ENCODE measurements at regions not wholly inside any gene's neighbourhood (a gene's known extent, or its start where the extent isn't known, plus 50 kb on each side); places are given as distances from the start of the nearest gene placed in this dataset.

DNA sequence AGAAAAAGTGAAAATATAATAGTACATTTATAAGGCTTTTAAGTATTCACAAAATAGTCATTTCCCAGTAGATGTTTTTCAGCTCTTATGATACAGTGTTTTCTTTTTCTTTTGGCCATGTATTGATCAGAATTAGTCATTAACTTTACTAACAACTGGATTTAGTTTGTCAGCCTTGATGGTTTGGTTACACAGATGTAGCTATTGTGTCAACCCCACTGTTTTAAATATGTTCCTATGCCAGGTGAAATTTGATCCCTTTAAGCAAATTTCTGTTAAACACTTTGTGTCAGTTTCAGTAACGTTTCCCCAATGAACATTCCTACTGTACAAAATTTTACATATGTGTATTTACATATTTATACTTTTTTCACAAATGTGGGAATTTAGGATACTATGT lies 261.5 kb upstream of the STARD13 start:
- H3K9ac ChIP-seq (ENCODE audit: low read length), result no peak overlapping the region
- no peak overlapping the region for H2AFZ ChIP-seq (ENCODE audit: low read depth, low read length)
- no peaks in the 10 kb centered on the region for H3K79me2 ChIP-seq (replicated peaks; ENCODE audit: insufficient read depth, low read length)
- no peak overlapping the region for H3K27ac ChIP-seq (ENCODE audit: low read length)
- H4K20me1 ChIP-seq (ENCODE audit: insufficient read depth), result no peaks in the 10 kb centered on the region
- TF ChIP-seq RAD21 (conservative IDR thresholded peaks at IDR 0.05) (no peak), CTCF (IDR thresholded peaks at IDR 0.05; ENCODE audit: poor library complexity, severe bottlenecking) (no peak), MXI1 (conservative IDR thresholded peaks at IDR 0.05; ENCODE audit: poor library complexity, severe bottlenecking) (no peak), SMC3 (conservative IDR thresholded peaks at IDR 0.05; ENCODE audit: poor library complexity) (no peak), POLR2AphosphoS5 (IDR thresholded peaks at IDR 0.05) (no peak)
- TF ChIP-seq, protein P1, sequence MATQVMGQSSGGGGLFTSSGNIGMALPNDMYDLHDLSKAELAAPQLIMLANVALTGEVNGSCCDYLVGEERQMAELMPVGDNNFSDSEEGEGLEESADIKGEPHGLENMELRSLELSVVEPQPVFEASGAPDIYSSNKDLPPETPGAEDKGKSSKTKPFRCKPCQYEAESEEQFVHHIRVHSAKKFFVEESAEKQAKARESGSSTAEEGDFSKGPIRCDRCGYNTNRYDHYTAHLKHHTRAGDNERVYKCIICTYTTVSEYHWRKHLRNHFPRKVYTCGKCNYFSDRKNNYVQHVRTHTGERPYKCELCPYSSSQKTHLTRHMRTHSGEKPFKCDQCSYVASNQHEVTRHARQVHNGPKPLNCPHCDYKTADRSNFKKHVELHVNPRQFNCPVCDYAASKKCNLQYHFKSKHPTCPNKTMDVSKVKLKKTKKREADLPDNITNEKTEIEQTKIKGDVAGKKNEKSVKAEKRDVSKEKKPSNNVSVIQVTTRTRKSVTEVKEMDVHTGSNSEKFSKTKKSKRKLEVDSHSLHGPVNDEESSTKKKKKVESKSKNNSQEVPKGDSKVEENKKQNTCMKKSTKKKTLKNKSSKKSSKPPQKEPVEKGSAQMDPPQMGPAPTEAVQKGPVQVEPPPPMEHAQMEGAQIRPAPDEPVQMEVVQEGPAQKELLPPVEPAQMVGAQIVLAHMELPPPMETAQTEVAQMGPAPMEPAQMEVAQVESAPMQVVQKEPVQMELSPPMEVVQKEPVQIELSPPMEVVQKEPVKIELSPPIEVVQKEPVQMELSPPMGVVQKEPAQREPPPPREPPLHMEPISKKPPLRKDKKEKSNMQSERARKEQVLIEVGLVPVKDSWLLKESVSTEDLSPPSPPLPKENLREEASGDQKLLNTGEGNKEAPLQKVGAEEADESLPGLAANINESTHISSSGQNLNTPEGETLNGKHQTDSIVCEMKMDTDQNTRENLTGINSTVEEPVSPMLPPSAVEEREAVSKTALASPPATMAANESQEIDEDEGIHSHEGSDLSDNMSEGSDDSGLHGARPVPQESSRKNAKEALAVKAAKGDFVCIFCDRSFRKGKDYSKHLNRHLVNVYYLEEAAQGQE (IDR thresholded peaks at IDR 0.05; ENCODE audit: borderline replicate concordance), result no peak
- H3F3A ChIP-seq (ENCODE audit: insufficient read depth, low read length, poor library complexity, severe bottlenecking), result peaks cover 7% of the 10 kb centered on the region
- H3K27me3 ChIP-seq (ENCODE audit: insufficient read depth, low read depth, low read length), result no peaks in the 10 kb centered on the region
- H3K9me2 ChIP-seq (ENCODE audit: insufficient read depth, low read length), result no peaks in the 10 kb centered on the region
- H3K4me2 ChIP-seq (ENCODE audit: low read length), result no peak overlapping the region
- no peaks in the 10 kb centered on the region for H3K36me3 ChIP-seq (ENCODE audit: insufficient read depth, low read length)
- H3K4me3 ChIP-seq (ENCODE audit: low read length), result no peak overlapping the region
- H3K9me3 ChIP-seq (ENCODE audit: low read length), result no peaks in the 10 kb centered on the region

GRCh38 chr13:33548069-33548468 lies 262.5 kb upstream of the STARD13 start:
- Histone ChIP-seq H3K9ac (ENCODE audit: low read length) (no peak overlapping the region), H3K27ac (ENCODE audit: low read length) (no peak overlapping the region), H3K4me3 (ENCODE audit: low read length) (no peak overlapping the region), H3K4me2 (ENCODE audit: low read length) (no peak overlapping the region), H3K27me3 (ENCODE audit: insufficient read depth, low read depth, low read length) (no peaks in the 10 kb centered on the region), H3K9me3 (ENCODE audit: low read length) (no peaks in the 10 kb centered on the region), H2AFZ (ENCODE audit: low read depth, low read length) (no peak overlapping the region), H3K36me3 (ENCODE audit: insufficient read depth, low read length) (no peaks in the 10 kb centered on the region), H3F3A (ENCODE audit: insufficient read depth, low read length, poor library complexity, severe bottlenecking) (peaks cover 7% of the 10 kb centered on the region), H4K20me1 (ENCODE audit: insufficient read depth) (no peaks in the 10 kb centered on the region), H3K9me2 (ENCODE audit: insufficient read depth, low read length) (no peaks in the 10 kb centered on the region), H3K79me2 (replicated peaks; ENCODE audit: insufficient read depth, low read length) (no peaks in the 10 kb centered on the region)
- no peak for TF ChIP-seq EP300 (conservative IDR thresholded peaks at IDR 0.05; ENCODE audit: poor library complexity, severe bottlenecking)
- TF ChIP-seq RAD21 (conservative IDR thresholded peaks at IDR 0.05), result no peak
- no peak for TF ChIP-seq SMC3 (conservative IDR thresholded peaks at IDR 0.05; ENCODE audit: poor library complexity)
- TF ChIP-seq MXI1 (conservative IDR thresholded peaks at IDR 0.05; ENCODE audit: poor library complexity, severe bottlenecking), result no peak

- no peak overlapping the region for H3K27ac ChIP-seq (ENCODE audit: low read length)
- TF ChIP-seq EP300 (conservative IDR thresholded peaks at IDR 0.05; ENCODE audit: poor library complexity, severe bottlenecking) (no peak), MXI1 (conservative IDR thresholded peaks at IDR 0.05; ENCODE audit: poor library complexity, severe bottlenecking) (no peak)
- TF ChIP-seq, protein P1 (IDR thresholded peaks at IDR 0.05; ENCODE audit: borderline replicate concordance), result no peak
- no peaks in the 10 kb centered on the region for H4K20me1 ChIP-seq (ENCODE audit: insufficient read depth)
- no peak overlapping the region for H3K4me2 ChIP-seq (ENCODE audit: low read length)
- H3K27me3 ChIP-seq (ENCODE audit: insufficient read depth, low read depth, low read length), result no peaks in the 10 kb centered on the region
- H3K4me3 ChIP-seq (ENCODE audit: low read length), result no peak overlapping the region
- H3K9me3 ChIP-seq (ENCODE audit: low read length), result no peaks in the 10 kb centered on the region
- H3K9me2 ChIP-seq (ENCODE audit: insufficient read depth, low read length), result no peaks in the 10 kb centered on the region
- no peak overlapping the region for H3K9ac ChIP-seq (ENCODE audit: low read length)
- H2AFZ ChIP-seq (ENCODE audit: low read depth, low read length), result no peak overlapping the region
- no peaks in the 10 kb centered on the region for H3K36me3 ChIP-seq (ENCODE audit: insufficient read depth, low read length)
- H3K79me2 ChIP-seq (replicated peaks; ENCODE audit: insufficient read depth, low read length), result no peaks in the 10 kb centered on the region
- no peaks in the 10 kb centered on the region for H3F3A ChIP-seq (ENCODE audit: insufficient read depth, low read length, poor library complexity, severe bottlenecking)
These were observed 264.7 kb upstream of the STARD13 start for GRCh38 chr13:33550276-33550675.
